Neural progenitor cell (in vitro differentiated cells): ENCODE measurements at regions not wholly inside any gene's neighbourhood (a gene's known extent, or its start where the extent isn't known, plus 50 kb on each side); places are given as distances from the start of the nearest gene placed in this dataset.

ENCODE experiments used
- DNase-seq: peaks from one replicate; pipeline ENCODE4 v3.0.0-alpha.2; 2016; ENCODE audit warnings: low spot score
- H2AFZ ChIP-seq: fragments of 200-600 bp; sonication (generic); replicated peaks from 2 replicates; pipeline ENCODE4 v1.6.1; 2016; ENCODE audit warnings: antibody characterized with exemption
- H3F3A ChIP-seq: fragments of 200-600 bp; sonication (generic); 2 replicates; pipeline ENCODE4 v1.6.1; 2016; ENCODE audit warnings: antibody characterized with exemption, low read depth
- H3K27ac ChIP-seq: fragments of 200-600 bp; sonication (generic); 2 replicates; pipeline ENCODE4 v1.5.1; 2016; ENCODE audit warnings: mild to moderate bottlenecking
- H3K27me3 ChIP-seq: fragments of 200-600 bp; sonication (generic); 2 replicates; pipeline ENCODE4 v1.6.1; 2016; ENCODE audit warnings: mild to moderate bottlenecking, moderate library complexity
- H3K36me3 ChIP-seq: fragments of 200-600 bp; sonication (generic); 2 replicates; pipeline ENCODE4 v1.5.1; 2016
- H3K4me1 ChIP-seq: fragments of 200-600 bp; sonication (generic); 2 replicates; pipeline ENCODE4 v1.6.1; 2016; ENCODE audit warnings: mixed run types
- H3K4me2 ChIP-seq: fragments of 200-600 bp; sonication (generic); 2 replicates; pipeline ENCODE4 v1.6.1; 2016
- H3K4me3 ChIP-seq: fragments of 200-600 bp; sonication (generic); 2 replicates; pipeline ENCODE4 v1.5.1; 2016
- H3K79me2 ChIP-seq: fragments of 200-600 bp; sonication (generic); 2 replicates; pipeline ENCODE4 v1.6.1; 2016; ENCODE audit warnings: low read depth
- H3K9ac ChIP-seq: fragments of 200-600 bp; sonication (generic); 2 replicates; pipeline ENCODE4 v1.6.1; 2016
- H3K9me3 ChIP-seq: fragments of 200-600 bp; sonication (generic); 2 replicates; pipeline ENCODE4 v1.5.1; 2016; ENCODE audit warnings: low read depth
- H4K20me1 ChIP-seq: fragments of 200-600 bp; sonication (generic); 2 replicates; pipeline ENCODE4 v1.6.1; 2016; ENCODE audit warnings: low read depth
- H3K27ac Mint-ChIP-seq: 3 replicates; pipeline ENCODE4 v1.8.0; 2021; ENCODE audit warnings: mixed read lengths
- H3K27me3 Mint-ChIP-seq: 2 replicates; pipeline ENCODE4 v1.8.0; 2022; ENCODE audit warnings: low read depth, mild to moderate bottlenecking, inconsistent platforms, moderate library complexity, mixed read lengths; ENCODE audit not compliant: insufficient read depth
- H3K36me3 Mint-ChIP-seq: 3 replicates; pipeline ENCODE4 v1.8.0; 2021; ENCODE audit warnings: mixed read lengths
- H3K4me1 Mint-ChIP-seq: 3 replicates; pipeline ENCODE4 v1.8.0; 2021; ENCODE audit warnings: mixed read lengths
- H3K4me3 Mint-ChIP-seq: 3 replicates; pipeline ENCODE4 v1.8.0; 2021; ENCODE audit warnings: mild to moderate bottlenecking, moderate library complexity, mixed read lengths
- H3K9me3 Mint-ChIP-seq: 3 replicates; pipeline ENCODE4 v1.8.0; 2020; ENCODE audit warnings: mixed read lengths
- EZH2 ChIP-seq: fragments of 200-600 bp; sonication (generic); IDR thresholded peaks from 2 replicates; pipeline ENCODE4 v1.6.1; 2017; ENCODE audit warnings: antibody characterized with exemption, mild to moderate bottlenecking, moderate library complexity
- EZH2phosphoT487 ChIP-seq: fragments of 200-600 bp; sonication (generic); IDR thresholded peaks from 2 replicates; pipeline ENCODE4 v1.6.1; 2017; ENCODE audit warnings: antibody characterized with exemption
- TF ChIP-seq, protein P1 (sequence below): fragments of 200-600 bp; sonication (generic); IDR thresholded peaks from 2 replicates; pipeline ENCODE4 v1.5.1; 2017; ENCODE audit warnings: antibody characterized with exemption, mild to moderate bottlenecking

DNA sequence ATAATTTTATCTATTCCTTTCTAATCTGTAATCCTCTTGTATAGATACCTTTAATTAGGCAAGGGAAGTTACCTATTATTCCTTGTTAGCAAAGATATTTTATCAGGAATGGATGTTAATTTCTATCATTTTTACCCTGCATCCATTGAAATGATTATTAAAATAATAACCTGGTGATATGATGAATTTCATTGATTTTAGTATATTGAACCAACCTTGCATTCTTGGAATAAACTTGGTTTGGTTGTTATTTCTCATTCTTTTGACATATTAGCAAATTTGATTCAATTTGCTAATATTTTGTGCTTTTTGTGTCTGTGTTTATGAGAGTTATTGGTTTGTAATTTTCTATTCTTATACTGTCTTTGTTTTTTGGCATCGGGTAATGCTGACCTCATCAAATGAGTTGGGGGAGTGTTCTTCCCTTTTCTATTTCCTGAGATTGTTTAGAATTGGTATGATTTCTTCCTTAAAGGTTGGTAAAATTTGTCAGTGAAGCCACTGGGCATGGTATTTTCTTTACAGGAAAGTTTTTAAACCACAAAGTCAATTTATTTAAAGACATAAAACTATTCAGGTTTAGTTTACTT lies 250.4 kb upstream of the PMFBP1 start:
- H3K27me3 ChIP-seq, result no peaks in the 10 kb centered on the region
- Mint-ChIP-seq H3K27me3 (peaks cover 2% of the 10 kb centered on the region), H3K9me3 (peaks cover 30% of the 10 kb centered on the region)

DNA sequence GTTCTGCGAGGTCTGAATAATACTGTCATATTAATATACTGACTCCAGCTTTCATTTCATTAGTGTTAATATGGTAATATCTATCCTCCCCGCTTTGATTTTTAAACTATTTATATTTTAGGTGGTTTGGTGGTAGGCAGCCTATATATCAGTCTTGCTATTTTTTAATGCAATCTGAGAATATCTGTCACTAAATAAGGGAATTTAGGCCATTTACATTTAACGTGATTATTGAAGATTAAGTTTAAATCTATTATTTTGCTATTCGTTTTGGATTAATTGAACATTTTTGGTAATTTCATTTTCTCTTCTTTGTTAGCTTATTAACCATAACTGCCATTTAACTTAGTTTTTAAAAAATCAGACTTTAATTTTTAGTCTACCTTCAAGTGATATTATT lies 247.7 kb upstream of the PMFBP1 start:
- no peaks in the 10 kb centered on the region for H3K79me2 ChIP-seq
- DNase-seq, result no peak
- H4K20me1 ChIP-seq, result no peaks in the 10 kb centered on the region
- Mint-ChIP-seq H3K27ac (no peak overlapping the region), H3K4me3 (no peak overlapping the region), H3K4me1 (no peaks in the 10 kb centered on the region), H3K36me3 (peaks cover 29% of the 10 kb centered on the region), H3K9me3 (peaks cover 33% of the 10 kb centered on the region), H3K27me3 (peaks cover 2% of the 10 kb centered on the region)
- no peak overlapping the region for H3K9ac ChIP-seq
- H3F3A ChIP-seq, result no peaks in the 10 kb centered on the region
- H3K4me2 ChIP-seq, result no peak overlapping the region
- H3K4me1 ChIP-seq, result no peaks in the 10 kb centered on the region
- no peak overlapping the region for H3K27ac ChIP-seq
- H3K4me3 ChIP-seq, result no peak overlapping the region
- peaks cover 23% of the 10 kb centered on the region for H3K9me3 ChIP-seq
- no peaks in the 10 kb centered on the region for H3K27me3 ChIP-seq
- peaks cover 24% of the 10 kb centered on the region for H3K36me3 ChIP-seq
- no peak overlapping the region for H2AFZ ChIP-seq
- TF ChIP-seq, protein P1, sequence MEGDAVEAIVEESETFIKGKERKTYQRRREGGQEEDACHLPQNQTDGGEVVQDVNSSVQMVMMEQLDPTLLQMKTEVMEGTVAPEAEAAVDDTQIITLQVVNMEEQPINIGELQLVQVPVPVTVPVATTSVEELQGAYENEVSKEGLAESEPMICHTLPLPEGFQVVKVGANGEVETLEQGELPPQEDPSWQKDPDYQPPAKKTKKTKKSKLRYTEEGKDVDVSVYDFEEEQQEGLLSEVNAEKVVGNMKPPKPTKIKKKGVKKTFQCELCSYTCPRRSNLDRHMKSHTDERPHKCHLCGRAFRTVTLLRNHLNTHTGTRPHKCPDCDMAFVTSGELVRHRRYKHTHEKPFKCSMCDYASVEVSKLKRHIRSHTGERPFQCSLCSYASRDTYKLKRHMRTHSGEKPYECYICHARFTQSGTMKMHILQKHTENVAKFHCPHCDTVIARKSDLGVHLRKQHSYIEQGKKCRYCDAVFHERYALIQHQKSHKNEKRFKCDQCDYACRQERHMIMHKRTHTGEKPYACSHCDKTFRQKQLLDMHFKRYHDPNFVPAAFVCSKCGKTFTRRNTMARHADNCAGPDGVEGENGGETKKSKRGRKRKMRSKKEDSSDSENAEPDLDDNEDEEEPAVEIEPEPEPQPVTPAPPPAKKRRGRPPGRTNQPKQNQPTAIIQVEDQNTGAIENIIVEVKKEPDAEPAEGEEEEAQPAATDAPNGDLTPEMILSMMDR, result no peak
- TF ChIP-seq EZH2 (no peak), EZH2phosphoT487 (no peak)

More for the DNA sequence above, 250.4 kb upstream of the PMFBP1 start:
- H3K4me2 ChIP-seq, result no peak overlapping the region
- Mint-ChIP-seq H3K36me3 (peaks cover 33% of the 10 kb centered on the region), H3K27ac (no peak overlapping the region), H3K4me3 (no peak overlapping the region), H3K4me1 (no peaks in the 10 kb centered on the region)
- peaks cover 24% of the 10 kb centered on the region for H3K36me3 ChIP-seq
- H3K9ac ChIP-seq, result no peak overlapping the region
- no peak overlapping the region for H3K4me3 ChIP-seq
- DNase-seq, result no peak
- H3K9me3 ChIP-seq, result peaks cover 23% of the 10 kb centered on the region
- TF ChIP-seq, protein P1, result no peak
- TF ChIP-seq EZH2 (no peak), EZH2phosphoT487 (no peak)
- H3K4me1 ChIP-seq, result no peaks in the 10 kb centered on the region
- no peaks in the 10 kb centered on the region for H3K79me2 ChIP-seq
- H4K20me1 ChIP-seq, result no peaks in the 10 kb centered on the region
- no peak overlapping the region for H3K27ac ChIP-seq
- H3F3A ChIP-seq, result no peaks in the 10 kb centered on the region
- no peak overlapping the region for H2AFZ ChIP-seq

DNA sequence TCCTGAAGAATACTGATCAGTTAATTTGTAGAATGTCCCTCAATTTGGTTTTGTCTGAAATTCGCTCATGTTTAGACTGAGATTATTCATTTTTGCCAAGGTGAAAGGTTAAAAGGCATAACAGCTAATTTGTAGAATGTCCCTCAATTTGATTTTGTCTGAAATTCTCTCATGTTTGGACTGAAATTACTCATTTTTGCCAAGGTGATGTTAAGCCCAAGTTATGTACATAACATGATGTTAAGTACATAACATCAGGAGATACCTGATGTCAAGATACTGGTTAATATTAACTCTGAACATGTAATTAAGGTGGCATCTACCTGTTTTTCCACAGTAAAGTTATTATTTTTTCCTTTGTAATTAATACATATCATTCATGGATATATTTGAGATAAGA lies 243.4 kb upstream of the PMFBP1 start:
- H3K4me3 ChIP-seq, result no peak overlapping the region
- no peak overlapping the region for H3K27ac Mint-ChIP-seq
- no peak overlapping the region for H2AFZ ChIP-seq
- no peaks in the 10 kb centered on the region for H3F3A ChIP-seq
- no peak overlapping the region for H3K4me2 ChIP-seq
- DNase-seq, result no peak
- peaks cover 4% of the 10 kb centered on the region for H3K27me3 Mint-ChIP-seq
- H3K36me3 ChIP-seq, result no peaks in the 10 kb centered on the region
- H3K36me3 Mint-ChIP-seq, result peaks cover 8% of the 10 kb centered on the region
- H3K27ac ChIP-seq, result no peak overlapping the region
- no peak overlapping the region for H3K4me3 Mint-ChIP-seq
- H3K4me1 Mint-ChIP-seq, result peaks cover 3% of the 10 kb centered on the region
- no peaks in the 10 kb centered on the region for H3K9me3 ChIP-seq
- H4K20me1 ChIP-seq, result no peaks in the 10 kb centered on the region
- H3K27me3 ChIP-seq, result no peaks in the 10 kb centered on the region
- H3K9ac ChIP-seq, result no peak overlapping the region
- H3K9me3 Mint-ChIP-seq, result peaks cover 8% of the 10 kb centered on the region
- TF ChIP-seq, protein P1, result no peak
- no peaks in the 10 kb centered on the region for H3K79me2 ChIP-seq
- H3K4me1 ChIP-seq, result no peaks in the 10 kb centered on the region
